ENCODE measurements at regions not wholly inside any gene's neighbourhood (a gene's known extent, or its start where the extent isn't known, plus 50 kb on each side); places are given as distances from the start of the nearest gene placed in this dataset.

- TF ChIP-seq CHD7 (IDR thresholded peaks at IDR 0.05; ENCODE audit: insufficient replicate concordance, low read length) = no peak
- TF ChIP-seq SIN3A (conservative IDR thresholded peaks at IDR 0.05 in 1 of 2, IDR thresholded peaks at IDR 0.05 in 1 of 2; ENCODE audit: low read depth in 1 of 2, low read length in 2 of 2) = no peak
- no peak for TF ChIP-seq SP4 (IDR thresholded peaks at IDR 0.05; ENCODE audit: low read length)
- TF ChIP-seq EZH2 (IDR thresholded peaks at IDR 0.05; ENCODE audit: low read depth, low read length, severe bottlenecking) = no peak
Observed at GRCh38 chr20:60255415-60255814, 297.2 kb downstream of the CDH26 start (continued).

All from H1 (cell line).